Fibroblast of mammary gland (primary cell): ENCODE measurements at regions not wholly inside any gene's neighbourhood (a gene's known extent, or its start where the extent isn't known, plus 50 kb on each side); places are given as distances from the start of the nearest gene placed in this dataset.

Source experiments
- DNase-seq: peaks from one replicate; pipeline ENCODE4 v3.0.0-alpha.2; 2010; ENCODE audit warnings: low read depth
- H3K4me3 ChIP-seq: 2 replicates; pipeline ENCODE4 v1.5.1; 2011; ENCODE audit warnings: low read depth, mild to moderate bottlenecking, low read length, moderate library complexity; ENCODE audit not compliant: control insufficient read depth
- CTCF ChIP-seq: conservative IDR thresholded peaks from 2 replicates; pipeline ENCODE4 v1.5.1; 2011; ENCODE audit warnings: low read depth, low read length, inconsistent platforms; ENCODE audit not compliant: control insufficient read depth, insufficient read depth

GRCh38 chr2:234852941-234853340 lies 98.9 kb upstream of the SH3BP4 start:
- TF ChIP-seq CTCF, result no peak
- no peak for DNase-seq
- no peak overlapping the region for H3K4me3 ChIP-seq

DNA sequence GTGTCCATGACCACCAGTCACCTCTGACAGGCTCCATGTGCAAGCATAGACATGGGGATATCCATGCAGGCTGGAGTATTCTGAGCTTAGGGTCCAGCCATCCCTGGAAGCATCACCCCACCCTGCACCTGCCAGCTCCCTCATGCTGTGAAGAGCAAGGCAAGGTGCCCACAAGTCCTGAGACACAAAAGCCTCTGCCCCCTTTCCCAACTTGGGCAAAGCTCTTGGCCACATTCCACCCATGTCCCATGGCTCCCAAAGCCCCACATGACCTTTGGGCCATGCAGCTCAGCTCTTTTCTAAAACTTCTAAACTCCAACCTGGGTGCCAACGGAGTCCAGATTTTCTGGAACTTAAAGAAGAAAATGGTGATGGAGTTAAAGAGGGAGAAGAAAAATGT lies 99.8 kb upstream of the SH3BP4 start:
- no peak overlapping the region for H3K4me3 ChIP-seq
- no peak for TF ChIP-seq CTCF
- no peak for DNase-seq

GRCh38 chr2:234851451-234851850 lies 100.4 kb upstream of the SH3BP4 start:
- TF ChIP-seq CTCF, result no peak
- DNase-seq, result no peak
- H3K4me3 ChIP-seq, result no peak overlapping the region

DNA sequence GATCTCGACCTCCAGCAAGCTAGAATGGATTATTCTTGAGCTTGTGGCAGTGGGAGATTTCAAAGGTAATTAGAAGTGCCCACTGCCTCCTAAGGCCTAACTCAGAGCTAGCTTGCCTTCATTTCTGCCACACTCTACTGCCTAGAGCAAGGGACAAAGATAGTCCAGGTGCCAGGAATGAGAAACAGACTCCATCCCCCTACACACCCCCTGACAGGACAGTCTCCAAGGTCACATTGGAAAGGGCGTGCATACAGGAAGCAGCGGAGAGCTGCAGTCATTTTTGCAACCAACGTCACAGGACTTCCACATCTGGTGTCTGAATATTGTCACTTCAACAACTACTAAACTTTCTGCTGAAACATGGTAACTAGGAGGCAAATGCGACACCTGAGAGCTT lies 101.0 kb upstream of the SH3BP4 start:
- TF ChIP-seq CTCF, result no peak
- no peak for DNase-seq
- H3K4me3 ChIP-seq, result no peak overlapping the region

DNA sequence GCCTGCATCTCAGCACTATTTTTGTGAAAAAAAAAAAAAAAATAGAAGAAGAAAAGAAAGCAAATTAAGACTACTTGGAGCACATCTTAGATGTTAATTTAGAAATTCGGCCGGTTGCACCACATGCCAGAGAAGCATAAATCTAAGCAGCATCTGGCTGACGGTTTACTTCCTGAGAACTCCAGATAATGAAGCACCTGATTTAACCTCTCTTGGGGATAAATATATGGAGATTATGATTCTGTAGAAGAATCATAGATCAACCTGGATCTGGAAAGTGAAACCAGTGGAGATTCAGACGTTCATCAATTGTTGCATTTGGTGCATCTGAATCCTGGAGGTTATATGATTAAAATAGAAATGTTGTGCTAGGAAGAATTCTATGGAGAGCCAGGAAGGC lies 102.1 kb upstream of the SH3BP4 start:
- DNase-seq, result no peak
- TF ChIP-seq CTCF, result no peak
- no peak overlapping the region for H3K4me3 ChIP-seq

GRCh38 chr2:234848578-234848977 lies 103.2 kb upstream of the SH3BP4 start:
- no peak overlapping the region for H3K4me3 ChIP-seq
- no peak for DNase-seq
- no peak for TF ChIP-seq CTCF

GRCh38 chr2:234847639-234848038 lies 104.2 kb upstream of the SH3BP4 start:
- DNase-seq, result no peak
- no peak for TF ChIP-seq CTCF
- H3K4me3 ChIP-seq, result no peak overlapping the region
